BLaER1 treated with 17β-estradiol and CSF1 and Interleukin-3, amounts not matched to agents 10 nM and 100 nM (cell line): ENCODE measurements at regions not wholly inside any gene's neighbourhood (a gene's known extent, or its start where the extent isn't known, plus 50 kb on each side); places are given as distances from the start of the nearest gene placed in this dataset.

ENCODE experiments used
- H3K27ac ChIP-seq, 11 experiments: shearing (Covaris generic); formaldehyde crosslinking; 2 replicates each; pipeline ENCODE4 v1.8.1; 2022
- H3K27me3 ChIP-seq, 11 experiments: shearing (Covaris generic); formaldehyde crosslinking; 2 replicates each; pipeline ENCODE4 v1.8.1; 2022
- H3K36me3 ChIP-seq, 11 experiments: shearing (Covaris generic); formaldehyde crosslinking; 2 replicates each; pipeline ENCODE4 v1.8.1; 2022
- H3K4me1 ChIP-seq, 10 experiments: shearing (Covaris generic); formaldehyde crosslinking; 2 replicates each; pipeline ENCODE4 v1.8.1; 2022
- H3K4me2 ChIP-seq, 11 experiments: shearing (Covaris generic); formaldehyde crosslinking; 2 replicates each; pipeline ENCODE4 v1.8.1; 2022
- H3K4me3 ChIP-seq, 10 experiments: shearing (Covaris generic); formaldehyde crosslinking; 2 replicates each; pipeline ENCODE4 v1.8.1; 2022
- H3K9ac ChIP-seq, 11 experiments: shearing (Covaris generic); formaldehyde crosslinking; 2 replicates each; pipeline ENCODE4 v1.8.1; 2022
- H3K9me3 ChIP-seq, 11 experiments: shearing (Covaris generic); formaldehyde crosslinking; replicated peaks in 1 of 11; 2 replicates each; pipeline ENCODE4 v1.8.1; 2022
- H4K20me1 ChIP-seq, 11 experiments: shearing (Covaris generic); formaldehyde crosslinking; 2 replicates each; pipeline ENCODE4 v1.8.1; 2022
- Cebpa-rat ChIP-seq, 11 experiments: shearing (Covaris generic); IDR thresholded peaks; 2 replicates each; pipeline ENCODE4 v1.8.1; 2022

DNA sequence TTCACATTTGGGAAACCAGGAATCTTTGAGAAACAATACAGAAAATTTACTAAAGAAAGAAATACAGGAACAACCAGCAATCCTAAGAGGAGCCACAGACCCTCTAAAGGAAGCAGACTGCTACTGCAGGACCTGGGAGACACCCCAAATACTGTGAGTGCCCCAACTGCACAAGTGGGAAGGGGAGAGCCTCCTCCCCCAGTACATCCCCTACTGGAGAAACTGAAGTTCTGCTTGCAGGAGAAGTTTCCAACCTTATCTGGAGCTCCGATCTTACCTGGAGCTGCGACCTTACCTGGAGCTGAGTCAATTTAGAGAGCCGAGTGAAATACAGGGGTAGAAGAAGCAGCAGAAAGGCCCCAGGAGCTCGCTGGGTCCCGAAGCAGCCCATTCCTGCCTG lies 236.4 kb upstream of the SPRY2 start:
- no peak overlapping the region for H3K27ac ChIP-seq
- H3K9ac ChIP-seq = no peak overlapping the region
- no peak for TF ChIP-seq Cebpa-rat (IDR thresholded peaks at IDR 0.05)
- H3K36me3 ChIP-seq = no peaks in the 10 kb centered on the region
- no peaks in the 10 kb centered on the region for H3K27me3 ChIP-seq
- no peaks in the 10 kb centered on the region for H4K20me1 ChIP-seq
- H3K4me1 ChIP-seq = peaks cover 0 to 8% (median 0%) of the 10 kb centered on the region in 10 experiments; a peak in 4 of 20 replicates
- no peak overlapping the region for H3K4me3 ChIP-seq
- peaks cover 0 to 26% (median 11%) of the 10 kb centered on the region in 11 experiments; a peak in 12 of 22 replicates for H3K9me3 ChIP-seq
- H3K4me2 ChIP-seq = no peak overlapping the region

DNA sequence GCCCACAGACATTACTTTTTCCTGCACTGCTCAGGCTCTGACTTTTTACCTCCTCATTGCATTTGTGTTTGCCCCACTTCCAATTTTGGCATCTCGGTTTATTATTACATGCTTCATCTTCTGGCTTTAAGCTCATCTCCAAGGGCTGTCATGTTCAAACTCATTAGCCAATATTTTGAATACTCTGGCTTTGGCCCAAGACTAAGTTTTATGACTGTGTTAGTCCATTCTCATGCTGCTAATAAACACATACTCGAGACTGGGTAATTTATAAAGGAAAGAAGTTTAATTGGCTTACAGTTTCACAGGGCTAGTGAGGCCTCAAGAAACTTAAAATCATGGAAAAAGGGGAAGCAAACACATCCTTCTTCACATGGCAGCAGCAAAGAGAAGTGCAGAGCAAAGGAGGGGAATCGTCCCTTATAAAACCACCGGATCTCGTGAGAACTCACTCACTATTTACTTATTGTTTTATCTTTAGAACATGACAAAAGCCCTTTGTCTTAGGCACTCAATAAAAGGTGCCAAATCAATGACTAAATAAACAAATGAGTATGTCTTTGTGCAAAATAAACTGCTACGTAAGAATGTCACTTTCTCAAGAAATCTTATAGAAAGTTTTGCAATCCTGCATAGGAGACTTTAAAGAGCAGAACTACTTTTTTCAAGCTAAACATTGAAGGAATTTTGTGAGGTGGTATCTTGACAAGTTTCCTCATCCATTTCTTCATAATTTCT lies 233.4 kb upstream of the SPRY2 start:
- Histone ChIP-seq H3K27me3 (no peaks in the 10 kb centered on the region), H3K4me3 (no peak overlapping the region), H3K9me3 (peaks cover 0 to 26% (median 11%) of the 10 kb centered on the region in 11 experiments; a peak in 12 of 22 replicates), H3K4me2 (no peak overlapping the region), H3K9ac (no peak overlapping the region), H3K27ac (no peak overlapping the region), H3K4me1 (peaks cover 0 to 8% (median 0%) of the 10 kb centered on the region in 10 experiments; a peak in 5 of 20 replicates), H3K36me3 (no peaks in the 10 kb centered on the region), H4K20me1 (no peaks in the 10 kb centered on the region)
- TF ChIP-seq Cebpa-rat (IDR thresholded peaks at IDR 0.05) = no peak

DNA sequence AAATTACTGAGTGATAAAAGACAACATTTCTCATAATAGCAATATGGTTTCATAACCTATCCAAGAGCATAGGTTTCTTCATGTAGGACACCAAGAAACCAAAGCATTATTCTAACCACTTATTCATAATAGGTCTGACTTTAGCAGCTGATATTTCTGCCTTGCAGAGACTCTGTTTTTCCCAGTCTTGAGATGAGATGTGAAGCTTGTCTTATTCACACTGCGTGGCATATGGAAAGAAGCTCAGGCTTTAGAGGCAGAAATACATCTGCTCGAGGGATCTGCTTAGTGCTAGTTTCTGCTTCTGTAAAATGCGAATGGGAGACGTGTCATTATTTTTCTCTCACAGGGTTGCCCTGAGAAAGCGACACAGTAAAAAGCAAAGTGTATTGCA lies 232.0 kb upstream of the SPRY2 start:
- Histone ChIP-seq H3K9ac (no peak overlapping the region), H3K4me2 (no peak overlapping the region), H3K4me3 (no peak overlapping the region), H3K27me3 (no peaks in the 10 kb centered on the region), H4K20me1 (no peaks in the 10 kb centered on the region), H3K27ac (no peak overlapping the region), H3K36me3 (no peaks in the 10 kb centered on the region), H3K9me3 (peaks cover 0 to 19% (median 5%) of the 10 kb centered on the region in 11 experiments; a peak in 10 of 22 replicates), H3K4me1 (peaks cover 0 to 6% (median 0%) of the 10 kb centered on the region in 10 experiments; a peak in 4 of 20 replicates)
- TF ChIP-seq Cebpa-rat (IDR thresholded peaks at IDR 0.05) = no peak

DNA sequence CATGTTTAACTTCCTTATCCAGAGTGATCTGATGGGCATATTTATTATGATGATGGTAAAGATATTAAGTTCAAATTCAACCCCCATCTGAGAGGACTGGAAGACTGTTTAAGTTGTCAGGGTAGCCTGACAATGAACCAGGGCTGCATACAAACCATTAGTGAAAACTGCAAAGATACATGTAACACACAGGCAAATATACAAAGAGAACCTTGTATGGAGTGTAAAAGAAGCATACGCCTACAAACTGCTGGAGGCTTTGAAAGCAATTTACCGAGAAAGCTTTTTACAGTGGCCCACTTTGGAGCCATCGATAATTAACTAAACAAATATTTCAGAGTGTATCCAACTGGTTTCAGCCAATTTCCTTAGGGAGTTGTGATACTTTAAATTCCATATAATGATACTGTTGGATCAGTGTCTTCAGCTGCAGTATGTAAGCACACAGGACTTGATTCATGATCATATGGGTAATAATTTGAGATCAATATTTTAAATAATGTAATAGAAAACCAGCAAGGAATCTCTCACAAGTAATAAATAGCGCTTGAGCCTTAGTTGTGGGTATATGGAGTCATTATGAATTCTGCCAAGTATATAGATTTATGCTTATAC lies 231.5 kb upstream of the SPRY2 start:
- no peak for TF ChIP-seq Cebpa-rat (IDR thresholded peaks at IDR 0.05)
- no peak overlapping the region for H3K27ac ChIP-seq
- peaks cover 0 to 6% (median 0%) of the 10 kb centered on the region in 10 experiments; a peak in 2 of 20 replicates for H3K4me1 ChIP-seq
- no peak overlapping the region for H3K9ac ChIP-seq
- no peaks in the 10 kb centered on the region for H3K27me3 ChIP-seq
- no peaks in the 10 kb centered on the region for H3K36me3 ChIP-seq
- H3K9me3 ChIP-seq = peaks cover 0 to 14% (median under 1%) of the 10 kb centered on the region in 11 experiments; a peak in 2 of 22 replicates
- no peak overlapping the region for H3K4me2 ChIP-seq
- no peaks in the 10 kb centered on the region for H4K20me1 ChIP-seq
- H3K4me3 ChIP-seq = no peak overlapping the region

DNA sequence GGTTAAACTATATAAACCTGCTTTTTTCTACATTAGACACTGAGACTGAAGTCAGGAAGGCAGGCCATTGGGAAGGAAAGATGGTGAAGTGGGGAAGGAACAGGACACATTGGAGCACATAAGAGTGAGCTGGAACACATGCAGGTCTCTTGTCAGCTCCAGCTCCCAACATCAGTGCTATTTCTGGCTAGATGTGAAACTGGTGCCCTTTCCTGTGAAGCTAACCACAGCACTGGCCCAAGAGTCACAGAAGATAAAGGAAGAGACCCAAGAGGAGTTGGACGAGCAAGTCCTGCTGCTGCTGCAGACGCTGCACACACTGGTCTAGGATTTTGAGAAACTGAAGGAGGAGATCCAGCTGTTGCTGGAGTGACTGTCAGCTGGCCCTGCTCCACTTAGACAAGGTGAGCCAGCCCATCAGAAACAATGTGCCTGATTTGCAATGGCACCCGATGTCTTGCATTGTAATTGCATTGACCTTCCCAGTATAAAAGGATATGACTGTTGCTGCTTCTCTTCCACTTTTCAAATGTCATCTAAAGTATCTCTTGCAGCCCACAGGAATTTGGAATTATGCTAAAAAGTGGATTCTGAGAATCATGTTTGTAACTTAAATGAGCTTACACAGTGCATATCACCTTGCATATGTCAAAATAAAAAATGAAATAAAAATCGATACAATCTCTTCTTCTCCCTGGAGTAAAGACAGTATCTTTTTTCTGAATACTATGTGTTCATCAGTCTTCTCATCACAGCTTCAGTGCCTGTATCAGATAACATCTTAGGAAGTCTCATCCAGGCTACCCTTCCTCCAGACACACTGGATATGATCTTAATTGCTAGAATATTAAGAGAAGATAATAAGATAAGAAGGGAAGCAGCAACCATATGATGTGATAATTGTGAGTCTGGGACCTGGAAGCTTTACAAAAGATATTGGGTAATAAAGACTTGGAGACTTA lies 230.7 kb upstream of the SPRY2 start:
- TF ChIP-seq Cebpa-rat (IDR thresholded peaks at IDR 0.05) = no peak
- Histone ChIP-seq H3K27ac (no peak overlapping the region), H4K20me1 (no peaks in the 10 kb centered on the region), H3K4me2 (peak overlapping the region in 2 of 11 experiments; percentile 0 to 19; a peak in 2 of 22 replicates), H3K27me3 (no peaks in the 10 kb centered on the region), H3K9me3 (peaks cover 0 to 12% (median 0%) of the 10 kb centered on the region in 11 experiments; a peak in 2 of 22 replicates), H3K9ac (no peak overlapping the region), H3K36me3 (no peaks in the 10 kb centered on the region), H3K4me1 (peaks cover 0 to 6% (median 0%) of the 10 kb centered on the region in 10 experiments; a peak in 2 of 20 replicates), H3K4me3 (no peak overlapping the region)

DNA sequence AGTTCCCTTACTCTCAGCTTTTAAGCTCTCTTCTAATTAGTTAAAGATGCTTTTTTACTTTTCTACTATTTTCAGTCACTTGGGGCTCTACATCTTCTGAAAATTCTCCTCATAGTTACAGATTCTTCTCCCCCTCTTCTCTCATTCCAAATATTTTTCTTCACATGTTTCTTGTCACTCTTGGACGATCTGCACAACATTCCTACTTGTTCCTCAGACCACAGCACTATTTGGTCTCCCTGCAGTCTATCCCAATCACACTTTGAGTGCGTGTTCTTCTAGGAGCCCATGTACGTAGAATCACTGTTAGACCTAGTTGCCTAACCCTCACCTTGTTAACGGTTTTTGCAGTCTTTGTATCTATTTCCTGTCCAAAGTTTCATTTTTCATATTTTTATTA lies 222.5 kb upstream of the SPRY2 start:
- Histone ChIP-seq H3K36me3 (no peaks in the 10 kb centered on the region), H3K9ac (no peak overlapping the region), H3K4me1 (peaks cover 0 to 11% (median 7%) of the 10 kb centered on the region in 10 experiments; a peak in 10 of 20 replicates), H3K4me2 (no peak overlapping the region), H3K4me3 (no peak overlapping the region), H3K9me3 (peaks cover 0 to 11% (median 8%) of the 10 kb centered on the region in 11 experiments; a peak in 11 of 22 replicates), H3K27ac (no peak overlapping the region), H3K27me3 (no peaks in the 10 kb centered on the region), H4K20me1 (no peaks in the 10 kb centered on the region)
- no peak for TF ChIP-seq Cebpa-rat (IDR thresholded peaks at IDR 0.05)

DNA sequence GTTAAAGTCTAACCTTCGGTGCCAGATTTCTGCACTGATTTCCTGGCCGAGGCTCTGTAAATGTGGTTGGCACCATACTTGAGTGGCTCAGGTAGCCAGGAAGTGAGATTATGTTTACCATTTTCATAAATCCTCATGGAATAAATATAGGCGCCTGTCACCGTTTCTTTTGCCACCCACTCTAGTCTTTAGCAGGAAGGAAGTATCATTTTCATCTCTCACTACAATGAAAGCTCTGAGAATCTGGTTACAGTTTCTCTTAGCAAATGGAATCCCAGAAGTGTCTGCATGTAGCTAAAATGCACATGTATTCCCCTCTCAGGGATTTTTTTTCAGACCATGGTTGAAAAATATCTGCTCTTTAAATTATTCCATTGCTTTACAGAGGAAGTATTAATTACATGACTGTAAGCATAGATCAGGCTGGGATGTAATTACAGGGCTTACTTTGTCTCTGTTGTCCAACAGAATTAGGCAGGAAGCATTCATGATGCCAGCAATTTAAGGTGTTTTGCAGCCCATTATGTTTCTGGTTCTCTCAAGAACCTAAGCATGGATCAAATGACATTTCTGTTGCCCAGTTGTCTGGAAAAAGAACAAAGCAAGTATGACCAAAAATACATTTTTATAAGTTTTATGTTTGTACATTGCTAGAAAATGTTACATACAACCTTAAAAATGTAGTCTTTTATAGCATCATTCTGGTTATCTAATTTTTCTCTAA lies 221.7 kb upstream of the SPRY2 start:
- H3K9ac ChIP-seq = no peak overlapping the region
- H3K27me3 ChIP-seq = 0 out of 22 replicates have a peak, but pooled peaks cover 0 to 4% (median 0%) of the 10 kb centered on the region in 11 experiments
- no peaks in the 10 kb centered on the region for H3K36me3 ChIP-seq
- peaks cover 0 to 11% (median 7%) of the 10 kb centered on the region in 10 experiments; a peak in 10 of 20 replicates for H3K4me1 ChIP-seq
- no peak overlapping the region for H3K27ac ChIP-seq
- TF ChIP-seq Cebpa-rat (IDR thresholded peaks at IDR 0.05) = no peak
- H3K9me3 ChIP-seq = peaks cover 0 to 18% (median 8%) of the 10 kb centered on the region in 11 experiments; a peak in 13 of 22 replicates
- peak overlapping the region in 7 of 11 experiments; percentile 11 to 63 (median 39); a peak in 12 of 22 replicates for H3K4me2 ChIP-seq
- no peak overlapping the region for H3K4me3 ChIP-seq
- H4K20me1 ChIP-seq = no peaks in the 10 kb centered on the region

DNA sequence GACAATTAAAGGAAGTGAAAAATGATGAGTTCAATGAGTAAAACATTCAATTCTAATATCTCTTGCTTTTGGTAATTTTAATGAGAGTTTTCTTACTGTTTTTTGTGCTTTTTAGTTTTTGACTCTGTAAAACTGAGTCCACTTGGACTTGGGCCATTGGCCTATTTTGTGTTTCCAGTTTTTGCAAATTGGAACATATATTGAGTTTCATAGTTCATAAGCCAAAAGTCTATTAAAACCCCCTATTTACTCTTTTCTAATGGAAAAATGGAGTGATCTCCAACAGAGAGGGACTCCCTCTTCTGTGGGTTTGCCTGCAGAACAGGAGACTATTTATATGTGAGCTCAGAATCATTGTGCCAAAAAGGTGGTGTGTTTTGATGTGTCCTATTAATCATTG lies 219.7 kb upstream of the SPRY2 start:
- TF ChIP-seq Cebpa-rat (IDR thresholded peaks at IDR 0.05) = no peak
- Histone ChIP-seq H3K9ac (no peak overlapping the region), H4K20me1 (no peaks in the 10 kb centered on the region), H3K4me1 (peaks cover 0 to 11% (median 7%) of the 10 kb centered on the region in 10 experiments; a peak in 10 of 20 replicates), H3K27me3 (0 out of 22 replicates have a peak, but pooled peaks cover 0 to 4% (median 0%) of the 10 kb centered on the region in 11 experiments), H3K27ac (no peak overlapping the region), H3K4me2 (no peak overlapping the region), H3K4me3 (no peak overlapping the region), H3K36me3 (no peaks in the 10 kb centered on the region), H3K9me3 (peaks cover 0 to 19% (median 8%) of the 10 kb centered on the region in 11 experiments; a peak in 13 of 22 replicates)
